ENCODE measurements at regions not wholly inside any gene's neighbourhood (a gene's known extent, or its start where the extent isn't known, plus 50 kb on each side); places are given as distances from the start of the nearest gene placed in this dataset.

DNA sequence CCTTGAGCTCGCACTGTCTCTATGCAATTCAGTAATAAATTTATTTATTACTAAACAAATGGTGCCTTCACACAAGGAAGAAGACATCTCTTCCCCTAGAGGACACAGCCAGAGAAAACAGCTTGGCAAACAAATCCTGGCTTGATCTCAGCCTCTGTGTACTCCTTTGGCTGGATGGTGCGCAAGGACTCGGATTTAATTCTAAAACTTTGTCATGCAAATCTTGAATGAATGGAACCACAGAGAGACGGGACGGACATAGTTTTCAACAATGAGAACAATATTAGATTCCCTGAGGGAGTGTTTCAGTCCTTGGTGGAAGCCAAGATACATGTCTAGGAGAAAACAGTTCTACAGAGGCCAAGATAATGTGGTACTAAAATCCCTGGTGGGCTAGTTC, 349.5 kb downstream of the NPIPA8 start:
- Histone ChIP-seq H3K36me3 (no peaks in the 10 kb centered on the region), H3K9me3 (no peaks in the 10 kb centered on the region), H3K27ac (no peak overlapping the region), H3K27me3 (no peaks in the 10 kb centered on the region), H3K4me1 (no peaks in the 10 kb centered on the region), H3K4me3 (no peak overlapping the region)
- intact Hi-C loops (cut with DNase I) = no loop called here
- no peak for DNase-seq (ENCODE audit: low spot score in 2 of 2)
- TF ChIP-seq, protein P1, sequence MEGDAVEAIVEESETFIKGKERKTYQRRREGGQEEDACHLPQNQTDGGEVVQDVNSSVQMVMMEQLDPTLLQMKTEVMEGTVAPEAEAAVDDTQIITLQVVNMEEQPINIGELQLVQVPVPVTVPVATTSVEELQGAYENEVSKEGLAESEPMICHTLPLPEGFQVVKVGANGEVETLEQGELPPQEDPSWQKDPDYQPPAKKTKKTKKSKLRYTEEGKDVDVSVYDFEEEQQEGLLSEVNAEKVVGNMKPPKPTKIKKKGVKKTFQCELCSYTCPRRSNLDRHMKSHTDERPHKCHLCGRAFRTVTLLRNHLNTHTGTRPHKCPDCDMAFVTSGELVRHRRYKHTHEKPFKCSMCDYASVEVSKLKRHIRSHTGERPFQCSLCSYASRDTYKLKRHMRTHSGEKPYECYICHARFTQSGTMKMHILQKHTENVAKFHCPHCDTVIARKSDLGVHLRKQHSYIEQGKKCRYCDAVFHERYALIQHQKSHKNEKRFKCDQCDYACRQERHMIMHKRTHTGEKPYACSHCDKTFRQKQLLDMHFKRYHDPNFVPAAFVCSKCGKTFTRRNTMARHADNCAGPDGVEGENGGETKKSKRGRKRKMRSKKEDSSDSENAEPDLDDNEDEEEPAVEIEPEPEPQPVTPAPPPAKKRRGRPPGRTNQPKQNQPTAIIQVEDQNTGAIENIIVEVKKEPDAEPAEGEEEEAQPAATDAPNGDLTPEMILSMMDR (IDR thresholded peaks at IDR 0.05) = no peak

DNA sequence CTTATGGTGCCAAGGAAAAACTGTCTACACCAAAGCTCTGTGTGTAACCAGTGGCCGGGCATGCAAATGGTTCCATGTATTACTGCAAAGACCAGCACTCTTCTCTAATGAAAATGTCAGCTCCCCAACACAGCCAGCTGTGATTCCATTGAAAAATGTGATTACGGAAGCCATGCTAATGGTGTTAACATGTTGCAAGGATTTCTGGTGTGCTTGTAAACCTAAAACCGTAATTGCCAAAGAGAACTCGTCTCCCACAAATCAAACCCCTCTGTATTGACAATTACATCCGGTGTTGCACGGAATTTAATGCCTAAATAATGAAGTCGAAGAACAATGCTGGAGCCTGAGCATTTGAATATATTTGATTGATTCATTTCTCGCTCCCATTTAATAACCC, 351.7 kb downstream of the NPIPA8 start:
- Histone ChIP-seq H3K27me3 (no peaks in the 10 kb centered on the region), H3K4me3 (no peak overlapping the region), H3K4me1 (no peaks in the 10 kb centered on the region), H3K9me3 (no peaks in the 10 kb centered on the region), H3K36me3 (no peaks in the 10 kb centered on the region), H3K27ac (no peak overlapping the region)
- TF ChIP-seq, protein P1 (IDR thresholded peaks at IDR 0.05) = no peak
- intact Hi-C loops (cut with DNase I) = no loop called here
- DNase-seq (ENCODE audit: low spot score in 2 of 2) = no peak

DNA sequence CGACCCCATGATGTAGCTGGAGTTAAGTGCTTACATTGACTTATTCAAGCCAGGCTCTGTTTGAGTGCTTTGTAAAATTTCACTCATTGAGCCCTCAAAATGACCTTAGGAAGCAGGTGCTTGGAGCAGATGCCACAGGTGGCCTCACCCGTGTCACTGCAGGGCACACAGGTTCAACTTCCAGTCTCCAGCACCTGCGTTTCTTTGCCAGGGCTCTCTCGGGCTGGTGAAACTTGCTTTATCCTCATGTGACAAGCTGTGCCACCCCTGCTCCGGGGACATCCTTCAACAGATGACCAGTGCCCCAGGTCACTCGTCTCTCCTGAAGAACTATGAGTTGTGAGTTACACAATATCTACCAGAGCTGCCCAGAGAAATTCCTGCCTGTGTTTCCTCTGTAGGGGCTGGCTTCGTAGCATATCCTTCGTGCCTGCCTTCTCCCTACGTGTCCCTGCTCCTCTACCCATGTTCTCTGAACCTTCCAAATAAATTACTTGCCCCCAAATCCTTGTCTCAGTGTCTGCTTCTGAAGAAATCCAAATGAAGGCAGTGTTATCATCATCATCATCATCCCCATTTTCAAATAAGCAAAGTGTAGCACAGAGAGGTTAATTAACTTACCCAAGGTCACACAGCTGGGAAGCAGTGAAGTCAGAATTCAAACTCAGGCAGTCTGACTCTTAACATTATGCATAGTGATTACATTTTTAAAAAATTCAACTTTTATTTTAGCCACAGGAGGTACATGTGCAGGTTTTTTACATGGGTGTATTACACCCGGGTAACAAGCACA, 352.5 kb downstream of the NPIPA8 start:
- DNase-seq (ENCODE audit: low spot score in 2 of 2) = no peak
- no peaks in the 10 kb centered on the region for H3K36me3 ChIP-seq
- TF ChIP-seq, protein P1 (IDR thresholded peaks at IDR 0.05) = no peak
- no peaks in the 10 kb centered on the region for H3K27me3 ChIP-seq
- H3K9me3 ChIP-seq = no peaks in the 10 kb centered on the region
- no peak overlapping the region for H3K4me3 ChIP-seq
- H3K27ac ChIP-seq = no peak overlapping the region
- intact Hi-C loops (cut with DNase I) = no loop called here
- H3K4me1 ChIP-seq = no peaks in the 10 kb centered on the region

DNA sequence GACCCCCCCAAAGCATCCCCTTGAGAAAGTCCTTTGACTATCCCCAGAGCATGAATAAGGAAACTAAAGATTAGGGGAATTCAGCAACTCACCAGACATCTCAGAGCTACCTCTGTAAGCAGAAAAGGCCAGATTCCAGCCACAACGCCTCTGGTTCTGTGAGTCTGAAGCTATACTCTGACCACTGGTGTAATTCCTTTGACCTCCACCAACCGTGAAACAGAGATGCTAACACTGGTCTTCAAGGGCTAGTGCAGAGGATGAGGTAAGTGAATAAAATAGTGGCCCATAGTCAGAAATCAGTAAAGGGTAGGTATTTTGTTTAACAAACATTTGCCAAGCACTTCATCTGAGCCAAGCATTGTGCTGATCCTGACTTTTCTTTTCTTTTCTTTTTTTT, 353.4 kb downstream of the NPIPA8 start:
- Histone ChIP-seq H3K9me3 (no peaks in the 10 kb centered on the region), H3K4me3 (no peak overlapping the region), H3K27ac (no peak overlapping the region), H3K36me3 (no peaks in the 10 kb centered on the region), H3K4me1 (no peaks in the 10 kb centered on the region), H3K27me3 (no peaks in the 10 kb centered on the region)
- no peak for DNase-seq (ENCODE audit: low spot score in 2 of 2)
- intact Hi-C loops (cut with DNase I) = no loop called here
- TF ChIP-seq, protein P1 (IDR thresholded peaks at IDR 0.05) = no peak

DNA sequence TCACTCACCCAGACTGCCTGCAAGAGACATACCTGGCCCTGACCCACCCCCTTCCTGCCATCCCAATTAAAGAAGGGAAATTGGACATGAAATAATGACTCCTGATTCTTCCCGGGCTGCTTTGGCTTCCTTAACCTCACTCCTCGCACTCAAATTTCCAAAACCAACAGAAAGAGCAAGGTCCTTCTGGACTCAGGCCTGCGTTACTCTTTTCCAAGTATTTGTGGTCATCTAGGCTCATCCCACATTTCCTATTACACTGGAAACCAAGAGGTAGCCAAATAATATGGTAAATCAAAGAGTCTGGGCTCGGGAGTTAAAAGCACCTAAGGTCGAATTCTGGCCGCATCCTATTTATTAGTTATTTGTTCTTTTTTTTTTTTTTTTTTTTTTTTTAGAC, 359.3 kb downstream of the NPIPA8 start:
- Histone ChIP-seq H3K27me3 (no peaks in the 10 kb centered on the region), H3K27ac (no peak overlapping the region), H3K36me3 (no peaks in the 10 kb centered on the region), H3K9me3 (no peaks in the 10 kb centered on the region), H3K4me3 (no peak overlapping the region), H3K4me1 (no peaks in the 10 kb centered on the region)
- TF ChIP-seq, protein P1 (IDR thresholded peaks at IDR 0.05) = no peak
- intact Hi-C loops (cut with DNase I) = no loop called here
- no peak for DNase-seq (ENCODE audit: low spot score in 2 of 2)
